ENCODE measurements at regions not wholly inside any gene's neighbourhood (a gene's known extent, or its start where the extent isn't known, plus 50 kb on each side); places are given as distances from the start of the nearest gene placed in this dataset.

- TF ChIP-seq CTCF (IDR thresholded peaks at IDR 0.05; ENCODE audit: low read depth, low read length): no peak
- TF ChIP-seq EZH2phosphoT487 (IDR thresholded peaks at IDR 0.05; ENCODE audit: low read depth): no peak
Measured at GRCh38 chr15:59779110-59779509, 90.0 kb upstream of the BNIP2 start.

Data from OCI-LY3 (cell line).